ENCODE measurements at regions not wholly inside any gene's neighbourhood (a gene's known extent, or its start where the extent isn't known, plus 50 kb on each side); places are given as distances from the start of the nearest gene placed in this dataset.

GRCh38 chr2:203789618-203790017, 78.0 kb upstream of the CTLA4 start:
- DNase-seq: no peak

- no peak for DNase-seq
Observed at GRCh38 chr2:203790134-203790852, 77.3 kb upstream of the CTLA4 start.

GRCh38 chr2:203796248-203797010, 71.1 kb upstream of the CTLA4 start:
- peak; percentile 31 for DNase-seq

- DNase-seq: no peak
Observed at GRCh38 chr2:203797276-203797675, 70.3 kb upstream of the CTLA4 start.

- no peak for DNase-seq
Observed at GRCh38 chr2:203797712-203798111, 69.9 kb upstream of the CTLA4 start.

GRCh38 chr2:203798296-203799087, 69.1 kb upstream of the CTLA4 start:
- no peak for DNase-seq

GRCh38 chr2:203799908-203800307, 67.7 kb upstream of the CTLA4 start:
- DNase-seq: no peak

- DNase-seq: no peak
Observed at GRCh38 chr2:203800783-203801182, 66.8 kb upstream of the CTLA4 start.

- DNase-seq: no peak
Observed at GRCh38 chr2:203802342-203803052, 65.1 kb upstream of the CTLA4 start.

GRCh38 chr2:203803053-203803429, 64.5 kb upstream of the CTLA4 start:
- no peak for DNase-seq

GRCh38 chr2:203804070-203804469, 63.5 kb upstream of the CTLA4 start:
- no peak for DNase-seq

GRCh38 chr2:203804764-203805485, 62.6 kb upstream of the CTLA4 start:
- peak; percentile 68 for DNase-seq

GRCh38 chr2:203805486-203805838, 62.1 kb upstream of the CTLA4 start:
- no peak for DNase-seq

- no peak for DNase-seq
Observed at GRCh38 chr2:203806761-203807160, 60.8 kb upstream of the CTLA4 start.

- no peak for DNase-seq
Observed at GRCh38 chr2:203808046-203808750, 59.4 kb upstream of the CTLA4 start.

GRCh38 chr2:203809084-203809521, 58.5 kb upstream of the CTLA4 start:
- no peak for DNase-seq

- no peak for DNase-seq
Observed at GRCh38 chr2:203809991-203810510, 57.5 kb upstream of the CTLA4 start.

- DNase-seq: peak; percentile 78
Observed at GRCh38 chr2:203811491-203812221, 55.9 kb upstream of the CTLA4 start.

- no peak for DNase-seq
Observed at GRCh38 chr2:203812294-203813221, 55.0 kb upstream of the CTLA4 start.

- no peak for DNase-seq
Observed at GRCh38 chr2:203813684-203814083, 53.9 kb upstream of the CTLA4 start.

Data from hematopoietic multipotent progenitor cell treated with erythropoietin and hydrocortisone succinate and interleukin-3 and kit ligand, for 4 days (in vitro differentiated cells).